Panc1 (cell line): ENCODE measurements at regions not wholly inside any gene's neighbourhood (a gene's known extent, or its start where the extent isn't known, plus 50 kb on each side); places are given as distances from the start of the nearest gene placed in this dataset.

ENCODE experiments used
- POLR2AphosphoS5 ChIP-seq: IDR thresholded peaks from 2 replicates; pipeline ENCODE4 v1.6.1; 2012; ENCODE audit warnings: mild to moderate bottlenecking, low read depth, low read length, moderate library complexity
- REST ChIP-seq, 2 experiments: IDR thresholded peaks; 2 replicates each; pipeline ENCODE4 v1.6.1; 2011 to 2012; ENCODE audit warnings: low read depth in 2 of 2, control low read depth in 1 of 2, low read length in 1 of 2, mild to moderate bottlenecking in 1 of 2, moderate library complexity in 1 of 2; ENCODE audit not compliant: insufficient read depth in 1 of 2
- SIN3A ChIP-seq: IDR thresholded peaks from 2 replicates; pipeline ENCODE4 v1.6.1; 2012; ENCODE audit warnings: low read depth, mild to moderate bottlenecking, low read length, moderate library complexity, borderline replicate concordance; ENCODE audit not compliant: insufficient read depth
- TCF7L2 ChIP-seq: IDR thresholded peaks from 2 replicates; pipeline ENCODE4 v1.6.1; 2011; ENCODE audit warnings: mild to moderate bottlenecking, low read depth, low read length, inconsistent platforms
- TF ChIP-seq, protein P1 (sequence below): fragments of 450-650 bp; IDR thresholded peaks from 2 replicates; pipeline ENCODE4 v1.5.1; 2017; ENCODE audit warnings: mild to moderate bottlenecking

GRCh38 chr17:77822302-77823030, 136.0 kb upstream of the TNRC6C start:
- TF ChIP-seq, protein P1, sequence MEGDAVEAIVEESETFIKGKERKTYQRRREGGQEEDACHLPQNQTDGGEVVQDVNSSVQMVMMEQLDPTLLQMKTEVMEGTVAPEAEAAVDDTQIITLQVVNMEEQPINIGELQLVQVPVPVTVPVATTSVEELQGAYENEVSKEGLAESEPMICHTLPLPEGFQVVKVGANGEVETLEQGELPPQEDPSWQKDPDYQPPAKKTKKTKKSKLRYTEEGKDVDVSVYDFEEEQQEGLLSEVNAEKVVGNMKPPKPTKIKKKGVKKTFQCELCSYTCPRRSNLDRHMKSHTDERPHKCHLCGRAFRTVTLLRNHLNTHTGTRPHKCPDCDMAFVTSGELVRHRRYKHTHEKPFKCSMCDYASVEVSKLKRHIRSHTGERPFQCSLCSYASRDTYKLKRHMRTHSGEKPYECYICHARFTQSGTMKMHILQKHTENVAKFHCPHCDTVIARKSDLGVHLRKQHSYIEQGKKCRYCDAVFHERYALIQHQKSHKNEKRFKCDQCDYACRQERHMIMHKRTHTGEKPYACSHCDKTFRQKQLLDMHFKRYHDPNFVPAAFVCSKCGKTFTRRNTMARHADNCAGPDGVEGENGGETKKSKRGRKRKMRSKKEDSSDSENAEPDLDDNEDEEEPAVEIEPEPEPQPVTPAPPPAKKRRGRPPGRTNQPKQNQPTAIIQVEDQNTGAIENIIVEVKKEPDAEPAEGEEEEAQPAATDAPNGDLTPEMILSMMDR, result no peak
- no peak for TF ChIP-seq REST (IDR thresholded peaks at IDR 0.05; ENCODE audit: insufficient read depth in 1 of 2, low read depth in 2 of 2, low read length in 1 of 2)
- no peak for TF ChIP-seq POLR2AphosphoS5
- TF ChIP-seq SIN3A, result no peak
- no peak for TF ChIP-seq TCF7L2
